ENCODE measurements at regions not wholly inside any gene's neighbourhood (a gene's known extent, or its start where the extent isn't known, plus 50 kb on each side); places are given as distances from the start of the nearest gene placed in this dataset.

DNA sequence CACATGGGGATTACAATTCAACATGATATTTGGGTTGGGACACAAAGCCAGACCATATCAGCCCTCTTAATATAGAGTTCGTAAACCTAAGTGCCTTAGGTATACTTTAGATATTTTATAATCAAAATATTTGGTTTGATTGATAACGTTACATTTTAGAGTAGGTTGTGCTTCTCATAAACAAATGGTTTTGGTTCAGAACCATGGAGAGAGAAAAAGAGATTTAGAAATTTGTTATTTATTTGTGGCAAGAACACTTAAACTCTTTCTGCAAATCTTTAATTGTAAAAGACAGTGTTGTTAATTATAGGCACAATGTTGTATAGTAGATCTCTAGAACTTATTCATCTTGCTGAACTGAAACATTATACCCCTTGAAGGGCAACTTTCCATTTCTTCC, 298.8 kb downstream of the TENT4A start:
- Histone ChIP-seq H3K4ac (ENCODE audit: low read depth, low read length) (no peak overlapping the region), H2AK5ac (ENCODE audit: low read depth, low read length) (no peak overlapping the region), H3K4me1 (ENCODE audit: control insufficient read depth, insufficient read depth, low read length) (no peaks in the 10 kb centered on the region), H3K14ac (replicated peaks; ENCODE audit: low read depth, low read length) (no peak overlapping the region), H2AFZ (replicated peaks; ENCODE audit: low read length, poor library complexity) (no peak overlapping the region), H2BK5ac (ENCODE audit: low read depth, low read length, poor library complexity, severe bottlenecking) (no peak overlapping the region), H4K20me1 (ENCODE audit: insufficient read depth, low read length) (no peaks in the 10 kb centered on the region), H3K36me3 (ENCODE audit: control insufficient read depth, insufficient read depth, low read length) (no peaks in the 10 kb centered on the region), H3K79me1 (ENCODE audit: low read depth in 1 of 2, low read length in 2 of 2) (no peaks in the 10 kb centered on the region), H3K18ac (ENCODE audit: low read depth, low read length) (no peak overlapping the region), H4K91ac (ENCODE audit: insufficient read depth, low read depth, low read length) (no peak overlapping the region), H4K8ac (ENCODE audit: low read depth in 2 of 2, low read length in 2 of 2) (no peak overlapping the region), H3K27ac (ENCODE audit: insufficient read depth, low read length) (no peak overlapping the region), H3K9me1 (ENCODE audit: insufficient read depth, low read length) (no peaks in the 10 kb centered on the region), H3K4me2 (ENCODE audit: low read depth, low read length) (no peak overlapping the region), H4K5ac (ENCODE audit: low read depth, low read length) (no peak overlapping the region), H2BK20ac (ENCODE audit: low read depth, low read length) (no peak overlapping the region), H2AK9ac (replicated peaks; ENCODE audit: low read depth, low read length, poor library complexity) (no peak overlapping the region), H3K27me3 (ENCODE audit: control insufficient read depth, insufficient read depth, low read length) (no peaks in the 10 kb centered on the region), H3K9ac (ENCODE audit: low read depth, low read length) (no peak overlapping the region), H3K23ac (ENCODE audit: low read depth, low read length) (no peak overlapping the region), H2BK15ac (ENCODE audit: low read depth, low read length) (no peak overlapping the region), H3K4me3 (ENCODE audit: insufficient read depth, low read depth, low read length) (no peak overlapping the region), H3K9me3 (ENCODE audit: control insufficient read depth, insufficient read depth, low read length) (peaks cover 7% of the 10 kb centered on the region), H2BK120ac (ENCODE audit: low read depth, low read length) (no peak overlapping the region), H3K56ac (ENCODE audit: extremely low read depth, insufficient read depth, low read length) (no peak overlapping the region)
- WGBS, 2 experiments (ENCODE audit: extremely low coverage in 2 of 2, insufficient read length in 1 of 2) = no CpG with 5 or more reads among the region's 2 CpGs
- CTCF ChIA-PET = no interaction called here
- BruUV-seq (replicated peaks) = no TSS peak
- TF ChIP-seq CEBPB (IDR thresholded peaks at IDR 0.05; ENCODE audit: low read depth, low read length) (no peak), MAFK (IDR thresholded peaks at IDR 0.05; ENCODE audit: low read depth, low read length) (no peak), RFX5 (IDR thresholded peaks at IDR 0.05; ENCODE audit: low read depth, low read length) (no peak), SMC3 (IDR thresholded peaks at IDR 0.05; ENCODE audit: low read depth, low read length) (no peak), NFE2L2 (IDR thresholded peaks at IDR 0.05; ENCODE audit: low read depth, low read length) (no peak), BHLHE40 (IDR thresholded peaks at IDR 0.05; ENCODE audit: low read depth, low read length) (no peak), POLR2A (IDR thresholded peaks at IDR 0.05; ENCODE audit: low read depth, low read length) (no peak), FOS (IDR thresholded peaks at IDR 0.05; ENCODE audit: low read depth, low read length) (no peak)
- TF ChIP-seq, protein P1, sequence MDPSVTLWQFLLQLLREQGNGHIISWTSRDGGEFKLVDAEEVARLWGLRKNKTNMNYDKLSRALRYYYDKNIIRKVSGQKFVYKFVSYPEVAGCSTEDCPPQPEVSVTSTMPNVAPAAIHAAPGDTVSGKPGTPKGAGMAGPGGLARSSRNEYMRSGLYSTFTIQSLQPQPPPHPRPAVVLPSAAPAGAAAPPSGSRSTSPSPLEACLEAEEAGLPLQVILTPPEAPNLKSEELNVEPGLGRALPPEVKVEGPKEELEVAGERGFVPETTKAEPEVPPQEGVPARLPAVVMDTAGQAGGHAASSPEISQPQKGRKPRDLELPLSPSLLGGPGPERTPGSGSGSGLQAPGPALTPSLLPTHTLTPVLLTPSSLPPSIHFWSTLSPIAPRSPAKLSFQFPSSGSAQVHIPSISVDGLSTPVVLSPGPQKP (IDR thresholded peaks at IDR 0.05; ENCODE audit: borderline replicate concordance, low read depth, low read length) = no peak
- intact Hi-C loops (cut with micrococcal nuclease) (no loop called here), in situ Hi-C loops (cut with MboI; ENCODE audit: low sequenced_read_pairs) (no loop called here), dilution Hi-C loops (cut with HindIII; ENCODE audit: low sequenced_read_pairs, unreplicated experiment) (no loop called here)
- no peak for DNase-seq
- POLR2A ChIA-PET (ENCODE audit: unreplicated experiment) = no interaction called here
- ATAC-seq (ENCODE audit: low read depth) = no peak

All from IMR-90 (cell line).